ENCODE measurements at regions not wholly inside any gene's neighbourhood (a gene's known extent, or its start where the extent isn't known, plus 50 kb on each side); places are given as distances from the start of the nearest gene placed in this dataset.

DNA sequence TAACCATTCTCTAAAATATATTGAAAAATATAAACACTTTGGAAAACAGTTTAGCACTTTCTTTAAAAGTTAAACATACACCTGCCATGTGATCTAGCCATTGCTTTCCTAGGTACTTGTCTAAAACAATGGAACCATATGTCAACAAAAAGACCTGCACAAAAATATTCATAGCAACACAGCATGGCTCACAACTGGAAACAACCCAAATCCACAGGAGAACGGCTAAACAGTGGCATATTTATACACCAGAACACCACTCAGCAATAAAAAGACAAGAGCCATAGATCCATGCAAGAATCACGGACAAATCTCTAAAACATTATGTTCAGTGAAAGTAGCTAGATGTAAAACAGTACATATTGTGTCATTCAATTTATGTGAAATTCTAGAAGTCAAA lies 221.3 kb upstream of the UBE2E2 start (continued):
- TF ChIP-seq CHD1 (IDR thresholded peaks at IDR 0.05; ENCODE audit: low read depth, low read length) (no peak), GTF2F1 (IDR thresholded peaks at IDR 0.05; ENCODE audit: borderline replicate concordance, low read depth, low read length) (no peak), EZH2 (IDR thresholded peaks at IDR 0.05; ENCODE audit: low read depth, low read length, severe bottlenecking) (no peak)

Data from H1 (cell line).